WTC11 (cell line): ENCODE measurements at regions not wholly inside any gene's neighbourhood (a gene's known extent, or its start where the extent isn't known, plus 50 kb on each side); places are given as distances from the start of the nearest gene placed in this dataset.

Experiments used
- ATAC-seq: fragments of 200-7000 bp; cut with Tn5 transposase; 2 replicates; pipeline ENCODE4 v1.10.0; 2021; ENCODE audit warnings: mild to moderate bottlenecking, moderate library complexity
- CTCF ChIA-PET: fragments of 300-600 bp; sonication (Branson Sonifier 250); formaldehyde crosslinking; loops from one replicate; lab custom pipeline; 2021; ENCODE audit warnings: antibody characterized with exemption; lab: Charles Lee
- POLR2A ChIA-PET: fragments of 350-600 bp; sonication (Branson Sonifier 250); formaldehyde crosslinking; loops from one replicate; lab custom pipeline; 2021; ENCODE audit warnings: antibody characterized with exemption; lab: Charles Lee
- DNase-seq: peaks from one replicate; pipeline ENCODE4 v3.0.0; 2021; ENCODE audit warnings: low spot score
- H3K27ac Mint-ChIP-seq: 2 replicates; pipeline ENCODE4 v1.8.0; 2021; ENCODE audit warnings: mixed read lengths
- H3K27me3 Mint-ChIP-seq: 2 replicates; pipeline ENCODE4 v1.8.0; 2021; ENCODE audit warnings: low read depth, mild to moderate bottlenecking, moderate library complexity, mixed read lengths
- H3K36me3 Mint-ChIP-seq: 2 replicates; pipeline ENCODE4 v1.8.0; 2021; ENCODE audit warnings: mixed read lengths
- H3K4me1 Mint-ChIP-seq: 2 replicates; pipeline ENCODE4 v1.8.0; 2022; ENCODE audit warnings: mixed read lengths
- H3K4me3 Mint-ChIP-seq: 2 replicates; pipeline ENCODE4 v1.8.0; 2021; ENCODE audit warnings: mild to moderate bottlenecking, moderate library complexity, mixed read lengths
- H3K9me3 Mint-ChIP-seq: 2 replicates; pipeline ENCODE4 v1.8.0; 2021; ENCODE audit warnings: mixed read lengths
- CDX4 ChIP-seq: fragments of 250-450 bp; sonication (Bioruptor Pico); IDR thresholded peaks from 2 replicates; pipeline ENCODE4 v1.9.0; 2021; ENCODE audit warnings: moderate library complexity, mild to moderate bottlenecking, inconsistent platforms, borderline replicate concordance
- EMX1 ChIP-seq: fragments of 250-450 bp; sonication (Bioruptor Pico); IDR thresholded peaks from 2 replicates; pipeline ENCODE4 v1.8.0; 2021; ENCODE audit warnings: mild to moderate bottlenecking
- ETV6 ChIP-seq: sonication (generic); formaldehyde crosslinking; IDR thresholded peaks from 2 replicates; pipeline ENCODE4 v1.8.1; 2022; ENCODE audit warnings: mild to moderate bottlenecking, missing genetic modification reagents
- ZNF317 ChIP-seq: sonication (generic); formaldehyde crosslinking; IDR thresholded peaks from 2 replicates; pipeline ENCODE4 v1.8.1; 2023; ENCODE audit warnings: low read depth, mild to moderate bottlenecking, moderate library complexity, missing genetic modification reagents, borderline replicate concordance
- ZNF396 ChIP-seq: fragments of 250-450 bp; sonication (Bioruptor Pico); IDR thresholded peaks from 2 replicates; pipeline ENCODE4 v1.8.0; 2021; ENCODE audit warnings: mild to moderate bottlenecking, moderate library complexity, borderline replicate concordance
- TF ChIP-seq, protein P1 (sequence below): fragments of 250-450 bp; sonication (Bioruptor Pico); IDR thresholded peaks from 2 replicates; pipeline ENCODE4 v1.8.0; 2021; ENCODE audit warnings: mild to moderate bottlenecking

DNA sequence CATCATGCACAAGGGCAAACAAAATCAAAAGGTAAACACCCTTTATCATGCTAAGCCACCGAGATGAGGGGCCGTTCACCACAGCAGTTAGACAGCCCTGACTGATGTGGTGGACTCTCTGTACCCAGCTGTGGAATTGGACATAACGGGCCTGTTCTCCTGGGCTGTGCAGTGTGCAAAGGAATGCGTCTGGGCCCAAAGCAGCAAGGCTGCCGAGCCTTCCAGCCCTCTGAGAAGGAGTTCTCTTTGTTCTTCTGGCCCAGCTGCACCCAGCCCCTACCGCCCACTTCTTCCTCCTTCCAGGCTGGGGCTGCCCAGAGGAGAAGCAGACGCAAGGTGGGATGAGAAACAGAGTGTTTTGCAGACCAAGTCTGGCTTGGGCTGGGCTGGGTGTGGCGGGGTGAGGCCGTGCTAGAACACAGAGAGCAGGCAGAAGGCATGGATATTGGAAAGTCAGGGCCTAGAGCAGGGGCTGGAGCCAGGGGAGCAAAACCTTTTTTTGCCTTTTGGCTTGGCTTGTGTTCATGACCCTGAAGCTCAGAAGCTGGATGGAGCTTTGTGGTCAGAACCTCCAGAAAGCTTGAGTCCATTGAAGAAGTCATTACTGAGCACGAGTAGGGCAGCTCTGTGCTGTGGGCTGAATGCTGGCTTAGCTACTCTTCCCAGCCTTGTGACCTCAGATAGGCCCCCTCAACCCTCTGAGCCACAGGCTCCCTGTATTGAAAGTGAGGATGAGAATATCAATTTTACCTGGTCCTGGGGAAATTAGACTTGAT is 49.8 kb upstream of the SH3PXD2B start:
- TF ChIP-seq, protein P1, sequence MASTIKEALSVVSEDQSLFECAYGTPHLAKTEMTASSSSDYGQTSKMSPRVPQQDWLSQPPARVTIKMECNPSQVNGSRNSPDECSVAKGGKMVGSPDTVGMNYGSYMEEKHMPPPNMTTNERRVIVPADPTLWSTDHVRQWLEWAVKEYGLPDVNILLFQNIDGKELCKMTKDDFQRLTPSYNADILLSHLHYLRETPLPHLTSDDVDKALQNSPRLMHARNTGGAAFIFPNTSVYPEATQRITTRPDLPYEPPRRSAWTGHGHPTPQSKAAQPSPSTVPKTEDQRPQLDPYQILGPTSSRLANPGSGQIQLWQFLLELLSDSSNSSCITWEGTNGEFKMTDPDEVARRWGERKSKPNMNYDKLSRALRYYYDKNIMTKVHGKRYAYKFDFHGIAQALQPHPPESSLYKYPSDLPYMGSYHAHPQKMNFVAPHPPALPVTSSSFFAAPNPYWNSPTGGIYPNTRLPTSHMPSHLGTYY (CRISPR knock-in tag) = no peak
- TF ChIP-seq EMX1 (CRISPR knock-in tag) (no peak), ZNF317 (no peak), ZNF396 (CRISPR knock-in tag) (no peak), ETV6 (CRISPR knock-in tag) (no peak), CDX4 (CRISPR knock-in tag) (no peak)
- Mint-ChIP-seq H3K9me3 (no peaks in the 10 kb centered on the region), H3K36me3 (no peaks in the 10 kb centered on the region), H3K4me1 (peaks cover 2% of the 10 kb centered on the region; the same call in 1 of the 2 replicates), H3K27ac (no peak overlapping the region), H3K4me3 (no peak overlapping the region), H3K27me3 (peaks cover 17% of the 10 kb centered on the region)
- no peak for ATAC-seq
- POLR2A ChIA-PET = interaction anchor here (0.7 kb wide), 1 partner anchor 28 kb away, joined by 6 read pairs; no protein-coding TSS in a partner anchor
- CTCF ChIA-PET = no interaction called here
- DNase-seq = no peak
